HepG2 (cell line): ENCODE measurements at regions not wholly inside any gene's neighbourhood (a gene's known extent, or its start where the extent isn't known, plus 50 kb on each side); places are given as distances from the start of the nearest gene placed in this dataset.

ENCODE experiments used
- ATAC-seq: fragments of 200-7000 bp; cut with Tn5 transposase; 3 replicates; pipeline ENCODE4 v1.9.1; 2020; ENCODE audit warnings: mild to moderate bottlenecking, moderate library complexity
- BruUV-seq: library from RNA; stranded (reverse); fragments of 400-500 nt; replicated peaks from 2 replicates; lab custom pipeline; 2021; lab: Mats Ljungman, UMichigan
- CTCF ChIA-PET: fragments of 300-600 bp; formaldehyde crosslinking; extraction: SDS; loops from one replicate; lab custom pipeline; 2021; ENCODE audit warnings: low total read pairs, inconsistent platforms, low intra/inter-chr PET ratio; lab: Yijun Ruan, JAX
- POLR2A ChIA-PET: fragments of 350-600 bp; sonication (Branson Sonifier 250); formaldehyde crosslinking; loops from one replicate; lab custom pipeline; 2020; ENCODE audit warnings: antibody characterized with exemption, inconsistent platforms; lab: Yijun Ruan, JAX
- DNase-seq: peaks from one replicate; pipeline ENCODE4 v3.0.0-alpha.2; 2015; ENCODE audit warnings: low spot score
- FAIRE-seq: peaks from 3 replicates; lab custom pipeline; 2011; peaks lifted over from hg19 to GRCh38; lab: Jason Lieb, UNC
- H2AFZ ChIP-seq: one replicate; pipeline ENCODE4 v1.6.1; 2011; ENCODE audit warnings: low read length, inconsistent platforms
- H3K27ac ChIP-seq: fragments of 300-600 bp; 3 replicates; pipeline ENCODE4 v1.8.0; 2011; ENCODE audit warnings: mixed run types, mild to moderate bottlenecking, mixed read lengths, low read length, inconsistent platforms; ENCODE audit not compliant: insufficient read depth; ENCODE audit errors: extremely low read length
- H3K27me3 ChIP-seq, 2 experiments: fragments of 200-600 bp in 1 of 2; 2 replicates in 1 of 2; 3 replicates in 1 of 2; pipeline versions ENCODE4 v1.6.0 to v1.8.0; 2011; ENCODE audit warnings: low read length in 2 of 2, mild to moderate bottlenecking in 2 of 2, moderate library complexity in 2 of 2, inconsistent platforms in 1 of 2; ENCODE audit not compliant: insufficient read depth in 2 of 2, control insufficient read depth in 1 of 2
- H3K36me3 ChIP-seq, 2 experiments: fragments of 200-600 bp in 1 of 2; replicated peaks in 1 of 2; 2 replicates in 1 of 2; 3 replicates in 1 of 2; pipeline versions ENCODE4 v1.5.1 to v1.8.0; 2011; ENCODE audit warnings: low read length in 2 of 2, inconsistent platforms in 1 of 2; ENCODE audit not compliant: insufficient read depth in 2 of 2, control insufficient read depth in 1 of 2
- H3K4me1 ChIP-seq: 2 replicates; pipeline ENCODE4 v1.5.1; 2012; ENCODE audit warnings: low read length, inconsistent platforms; ENCODE audit not compliant: insufficient read depth
- H3K4me2 ChIP-seq: 2 replicates; pipeline ENCODE4 v1.6.0; 2011; ENCODE audit warnings: low read depth, low read length, inconsistent platforms
- H3K4me3 ChIP-seq, 3 experiments: fragments of 200-600 bp in 1 of 3; sonication (generic), shearing (Covaris generic) in 1 of 3; replicated peaks in 1 of 3; 2 replicates each; pipeline ENCODE4 v1.5.1; 2011 to 2016; ENCODE audit warnings: low read length in 3 of 3, inconsistent platforms in 2 of 3, low read depth in 2 of 3, mild to moderate bottlenecking in 2 of 3, control low read depth in 1 of 3, mixed read lengths in 1 of 3; ENCODE audit not compliant: insufficient read depth in 1 of 3
- H3K79me2 ChIP-seq: one replicate; pipeline ENCODE4 v1.6.1; 2011; ENCODE audit warnings: low read length, inconsistent platforms; ENCODE audit not compliant: insufficient read depth
- H3K9ac ChIP-seq: 2 replicates; pipeline ENCODE4 v1.6.0; 2011; ENCODE audit warnings: mild to moderate bottlenecking, low read depth, low read length, inconsistent platforms; ENCODE audit not compliant: insufficient read depth
- H3K9me3 ChIP-seq: 2 replicates; pipeline ENCODE4 v1.5.1; 2012; ENCODE audit warnings: mild to moderate bottlenecking, low read length
- H4K20me1 ChIP-seq: 2 replicates; pipeline ENCODE4 v1.6.0; 2011; ENCODE audit warnings: inconsistent platforms, mild to moderate bottlenecking, low read length, moderate library complexity; ENCODE audit not compliant: insufficient read depth
- BRCA1 ChIP-seq: sonication (generic); formaldehyde crosslinking; IDR thresholded peaks from 2 replicates; pipeline ENCODE4 v1.4.0; 2020; ENCODE audit warnings: missing genetic modification reagents
- HIVEP1 ChIP-seq: sonication (generic); formaldehyde crosslinking; IDR thresholded peaks from 2 replicates; pipeline ENCODE4 v1.4.0; 2020; ENCODE audit warnings: mild to moderate bottlenecking, missing genetic modification reagents
- KDM2A ChIP-seq: sonication (generic); formaldehyde crosslinking; IDR thresholded peaks from 2 replicates; pipeline ENCODE4 v1.4.0; 2020; ENCODE audit warnings: low read depth, missing genetic modification reagents, borderline replicate concordance
- NONO ChIP-seq, 2 experiments: fragments of 450-650 bp in 1 of 2; sonication (generic) in 1 of 2; formaldehyde crosslinking in 1 of 2; IDR thresholded peaks in 1 of 2; conservative IDR thresholded peaks in 1 of 2; 2 replicates each; pipeline versions ENCODE4 v1.6.1 to v1.8.0; 2017 to 2022; ENCODE audit warnings: mild to moderate bottlenecking in 1 of 2, missing genetic modification reagents in 1 of 2, moderate library complexity in 1 of 2
- RFXAP ChIP-seq: sonication (generic); formaldehyde crosslinking; IDR thresholded peaks from 2 replicates; pipeline ENCODE4 v1.4.0; 2020; ENCODE audit warnings: missing genetic modification reagents, borderline replicate concordance
- TBX3 ChIP-seq: fragments of 450-650 bp; IDR thresholded peaks from 2 replicates; pipeline ENCODE4 v1.6.1; 2017; ENCODE audit warnings: antibody characterized with exemption, mild to moderate bottlenecking, inconsistent platforms, borderline replicate concordance
- ZNF180 ChIP-seq: sonication (generic); formaldehyde crosslinking; IDR thresholded peaks from 2 replicates; pipeline ENCODE4 v1.4.0; 2020; ENCODE audit warnings: low read depth, missing genetic modification reagents, borderline replicate concordance
- ZNF501 ChIP-seq: sonication (generic); formaldehyde crosslinking; IDR thresholded peaks from 2 replicates; pipeline ENCODE4 v1.5.1; 2020; ENCODE audit warnings: mild to moderate bottlenecking, moderate library complexity, missing genetic modification reagents
- ZNF547 ChIP-seq: sonication (generic); formaldehyde crosslinking; IDR thresholded peaks from 2 replicates; pipeline ENCODE4 v1.5.1; 2020; ENCODE audit warnings: mild to moderate bottlenecking, missing genetic modification reagents
- ZNF660 ChIP-seq: sonication (generic); formaldehyde crosslinking; IDR thresholded peaks from 2 replicates; pipeline ENCODE4 v1.5.1; 2020; ENCODE audit warnings: mild to moderate bottlenecking, low read depth, missing genetic modification reagents, borderline replicate concordance
- WGBS: methylation state at CpG from one replicate; pipeline ENCODE4 v1.1.6; 2017; ENCODE audit warnings: low lambda C conversion rate; 5-methylcytosine and 5-hydroxymethylcytosine counted together
- in situ Hi-C: cut with HindIII; loops from 2 replicates; pipeline ENCODE4 v1.10.0; 2017; ENCODE audit warnings: low pct_unique_long_range_greater_than_20kb; ENCODE audit not compliant: extremely low pct_ligation_motif_present
- intact Hi-C: fragments of 100-400 bp; cut with micrococcal nuclease; formaldehyde crosslinking; loops from one replicate; pipeline ENCODE4 v1.10.0; 2022; ENCODE audit not compliant: unreplicated experiment
- TF ChIP-seq, protein P1 (sequence below): IDR thresholded peaks from 2 replicates; pipeline ENCODE4 v1.6.1; 2016; ENCODE audit warnings: missing compliant biosample characterization, missing genetic modification reagents, borderline replicate concordance
- TF ChIP-seq, protein P2 (sequence below): sonication (generic); formaldehyde crosslinking; IDR thresholded peaks from 2 replicates; pipeline ENCODE4 v1.4.0; 2020; ENCODE audit warnings: missing genetic modification reagents

DNA sequence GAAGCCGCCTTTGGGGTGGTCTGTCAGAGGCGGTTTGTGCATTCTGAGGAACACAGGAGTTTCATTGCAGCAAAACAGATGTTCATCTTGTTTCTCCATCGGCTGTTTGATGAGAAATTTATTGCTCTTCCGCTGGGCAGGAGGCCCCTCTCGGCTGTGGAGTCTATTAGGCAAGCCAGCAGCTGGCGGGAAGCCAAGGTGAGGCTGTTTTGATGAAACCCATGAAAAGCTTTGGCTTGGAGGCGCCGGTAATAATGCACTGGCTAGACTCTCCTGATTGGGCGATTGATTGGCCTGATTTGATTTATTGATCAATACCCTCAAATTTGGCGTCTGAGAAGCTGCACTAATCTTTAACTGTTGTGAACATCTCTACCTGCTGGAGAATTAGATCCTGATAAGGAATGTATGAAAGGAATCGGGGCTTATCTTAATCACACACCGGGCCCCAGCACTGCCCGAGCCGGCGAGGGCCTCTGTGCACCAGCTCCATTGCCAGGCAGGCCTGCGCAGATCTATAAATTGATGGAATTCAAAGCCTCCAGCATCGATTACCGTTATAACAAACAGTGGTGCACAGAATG lies 187.7 kb downstream of the PHETA1 start:
- in situ Hi-C loops = no loop called here
- no peak overlapping the region for H3K4me2 ChIP-seq

DNA sequence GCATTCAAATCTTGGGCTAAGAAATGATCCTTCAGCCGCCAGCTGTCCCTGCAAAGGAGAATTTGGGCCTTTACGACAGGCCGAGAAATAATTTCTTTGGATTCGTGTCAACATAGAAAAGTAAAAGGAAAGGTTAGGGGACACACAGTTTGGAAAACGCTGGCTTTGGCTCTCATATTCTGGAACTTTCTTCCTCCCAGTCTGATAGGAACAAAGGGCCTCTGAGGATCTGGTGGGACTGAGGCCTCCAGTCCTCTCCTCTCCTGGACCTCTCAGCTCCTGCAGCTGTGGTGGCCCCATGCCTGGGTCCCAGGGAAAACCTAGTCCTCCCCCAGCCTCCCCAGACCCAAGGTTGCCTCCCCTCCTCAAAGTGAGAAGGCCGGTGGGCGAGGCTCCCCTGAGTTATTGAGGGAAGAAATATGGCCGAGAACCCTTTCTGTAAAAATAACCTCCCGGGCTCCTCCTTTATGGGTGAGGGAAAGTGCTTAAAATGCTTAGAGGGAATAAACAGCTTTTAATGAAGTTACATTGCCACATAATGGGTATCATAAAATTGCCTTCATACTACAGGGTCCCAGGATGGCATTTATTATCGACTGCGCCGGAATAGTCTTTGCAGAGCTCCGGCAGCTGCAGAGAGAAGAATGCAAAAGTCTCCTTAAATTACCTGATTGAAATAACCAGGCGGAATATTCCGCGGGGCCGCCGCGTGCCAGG lies 188.3 kb downstream of the PHETA1 start:
- Histone ChIP-seq H3K27ac (no peak overlapping the region), H4K20me1 (no peaks in the 10 kb centered on the region), H3K36me3 (no peaks in the 10 kb centered on the region), H2AFZ (no peak overlapping the region), H3K9ac (no peak overlapping the region), H3K9me3 (no peaks in the 10 kb centered on the region), H3K4me1 (no peaks in the 10 kb centered on the region), H3K27me3 (peaks cover 0 to 18% of the 10 kb centered on the region in 2 experiments; a peak in 2 of 5 replicates), H3K4me2 (no peak overlapping the region), H3K4me3 (no peak overlapping the region), H3K79me2 (no peaks in the 10 kb centered on the region)
- no peak for FAIRE-seq
- DNase-seq = no peak
- WGBS = 62% methylated on average over 18 of the region's 19 CpGs
- TF ChIP-seq KDM2A (CRISPR knock-in tag) (no peak), ZNF501 (no peak), HIVEP1 (CRISPR knock-in tag) (no peak), ZNF547 (CRISPR knock-in tag) (no peak), BRCA1 (CRISPR knock-in tag) (no peak), TBX3 (no peak)
- TF ChIP-seq, protein P1, sequence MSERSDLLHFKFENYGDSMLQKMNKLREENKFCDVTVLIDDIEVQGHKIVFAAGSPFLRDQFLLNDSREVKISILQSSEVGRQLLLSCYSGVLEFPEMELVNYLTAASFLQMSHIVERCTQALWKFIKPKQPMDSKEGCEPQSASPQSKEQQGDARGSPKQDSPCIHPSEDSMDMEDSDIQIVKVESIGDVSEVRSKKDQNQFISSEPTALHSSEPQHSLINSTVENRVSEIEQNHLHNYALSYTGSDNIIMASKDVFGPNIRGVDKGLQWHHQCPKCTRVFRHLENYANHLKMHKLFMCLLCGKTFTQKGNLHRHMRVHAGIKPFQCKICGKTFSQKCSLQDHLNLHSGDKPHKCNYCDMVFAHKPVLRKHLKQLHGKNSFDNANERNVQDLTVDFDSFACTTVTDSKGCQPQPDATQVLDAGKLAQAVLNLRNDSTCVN (CRISPR knock-in tag) = no peak
- TF ChIP-seq, protein P2, sequence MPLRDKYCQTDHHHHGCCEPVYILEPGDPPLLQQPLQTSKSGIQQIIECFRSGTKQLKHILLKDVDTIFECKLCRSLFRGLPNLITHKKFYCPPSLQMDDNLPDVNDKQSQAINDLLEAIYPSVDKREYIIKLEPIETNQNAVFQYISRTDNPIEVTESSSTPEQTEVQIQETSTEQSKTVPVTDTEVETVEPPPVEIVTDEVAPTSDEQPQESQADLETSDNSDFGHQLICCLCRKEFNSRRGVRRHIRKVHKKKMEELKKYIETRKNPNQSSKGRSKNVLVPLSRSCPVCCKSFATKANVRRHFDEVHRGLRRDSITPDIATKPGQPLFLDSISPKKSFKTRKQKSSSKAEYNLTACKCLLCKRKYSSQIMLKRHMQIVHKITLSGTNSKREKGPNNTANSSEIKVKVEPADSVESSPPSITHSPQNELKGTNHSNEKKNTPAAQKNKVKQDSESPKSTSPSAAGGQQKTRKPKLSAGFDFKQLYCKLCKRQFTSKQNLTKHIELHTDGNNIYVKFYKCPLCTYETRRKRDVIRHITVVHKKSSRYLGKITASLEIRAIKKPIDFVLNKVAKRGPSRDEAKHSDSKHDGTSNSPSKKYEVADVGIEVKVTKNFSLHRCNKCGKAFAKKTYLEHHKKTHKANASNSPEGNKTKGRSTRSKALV = no peak
- CTCF ChIA-PET = no interaction called here
- POLR2A ChIA-PET = no interaction called here
- BruUV-seq = no TSS peak
- intact Hi-C loops (no loop called here), in situ Hi-C loops (no loop called here)
- no peak for ATAC-seq

More for the DNA sequence above, 187.7 kb downstream of the PHETA1 start:
- no peak for DNase-seq
- no peaks in the 10 kb centered on the region for H4K20me1 ChIP-seq
- H3K27me3 ChIP-seq = peaks cover 0 to 18% of the 10 kb centered on the region in 2 experiments; a peak in 2 of 5 replicates
- H3K4me1 ChIP-seq = no peaks in the 10 kb centered on the region
- H3K9me3 ChIP-seq = no peaks in the 10 kb centered on the region
- no TSS peak for BruUV-seq
- no peak overlapping the region for H3K27ac ChIP-seq
- no peak for FAIRE-seq
- H3K4me3 ChIP-seq = no peak overlapping the region
- H3K9ac ChIP-seq = no peak overlapping the region
- no peak for TF ChIP-seq ZNF660 (CRISPR knock-in tag)
- TF ChIP-seq ZNF180 (CRISPR knock-in tag) = no peak
- TF ChIP-seq RFXAP (CRISPR knock-in tag) = no peak
- no peak for TF ChIP-seq NONO (IDR thresholded peaks at IDR 0.05)
- no peak for TF ChIP-seq NONO (CRISPR knock-in tag; conservative IDR thresholded peaks at IDR 0.05)
- ChIA-PET POLR2A (no interaction called here), CTCF (no interaction called here)
- 10% methylated on average over 14 of the region's 18 CpGs for WGBS
- H2AFZ ChIP-seq = no peak overlapping the region
- H3K36me3 ChIP-seq = no peaks in the 10 kb centered on the region
- no peak for ATAC-seq
- no peaks in the 10 kb centered on the region for H3K79me2 ChIP-seq
- intact Hi-C loops = no loop called here
